KMS-11 (cell line): ENCODE measurements at regions not wholly inside any gene's neighbourhood (a gene's known extent, or its start where the extent isn't known, plus 50 kb on each side); places are given as distances from the start of the nearest gene placed in this dataset.

Source experiments
- H2AFZ ChIP-seq: fragments of 200-600 bp; sonication (generic); 2 replicates; pipeline ENCODE4 v1.6.1; 2016; ENCODE audit warnings: antibody characterized with exemption, mixed run types, low read depth
- H3K27ac ChIP-seq: fragments of 200-600 bp; sonication (generic); 2 replicates; pipeline ENCODE4 v1.6.1; 2016; ENCODE audit warnings: mild to moderate bottlenecking, mixed run types
- H3K27me3 ChIP-seq: fragments of 200-600 bp; sonication (generic); 2 replicates; pipeline ENCODE4 v1.6.1; 2017; ENCODE audit warnings: mild to moderate bottlenecking, low read depth, mixed run types, moderate library complexity; ENCODE audit not compliant: insufficient read depth
- H3K36me3 ChIP-seq: fragments of 200-600 bp; sonication (generic); 2 replicates; pipeline ENCODE4 v1.6.1; 2017; ENCODE audit warnings: mild to moderate bottlenecking, mixed run types; ENCODE audit not compliant: insufficient read depth
- H3K4me1 ChIP-seq: fragments of 200-600 bp; sonication (generic); 2 replicates; pipeline ENCODE4 v1.6.1; 2016; ENCODE audit warnings: mild to moderate bottlenecking, low read depth, mixed run types; ENCODE audit not compliant: poor library complexity, severe bottlenecking
- H3K4me2 ChIP-seq: fragments of 200-600 bp; sonication (generic); 2 replicates; pipeline ENCODE4 v1.7.0; 2016; ENCODE audit warnings: mild to moderate bottlenecking, mixed run types
- H3K4me3 ChIP-seq: fragments of 200-600 bp; sonication (generic); IDR thresholded peaks from 2 replicates; pipeline ENCODE4 v1.6.1; 2017; ENCODE audit warnings: low read depth, low read length, mixed read lengths; ENCODE audit not compliant: insufficient read depth
- H3K79me2 ChIP-seq: fragments of 200-600 bp; sonication (generic); 2 replicates; pipeline ENCODE4 v1.6.1; 2016; ENCODE audit warnings: low read depth, mixed run types; ENCODE audit not compliant: insufficient read depth
- H3K9ac ChIP-seq: fragments of 200-600 bp; sonication (generic); 2 replicates; pipeline ENCODE4 v1.6.1; 2016; ENCODE audit warnings: mild to moderate bottlenecking, mixed run types
- H4K20me1 ChIP-seq: fragments of 200-600 bp; sonication (generic); 2 replicates; pipeline ENCODE4 v1.6.1; 2016; ENCODE audit warnings: mild to moderate bottlenecking, mixed run types; ENCODE audit not compliant: insufficient read depth
- CTCF ChIP-seq: fragments of 200-600 bp; sonication (generic); conservative IDR thresholded peaks from 2 replicates; pipeline ENCODE4 v1.6.1; 2017; ENCODE audit warnings: low read depth, mild to moderate bottlenecking, antibody characterized with exemption, low read length, moderate library complexity, mixed read lengths

- Histone ChIP-seq H3K27me3 (no peaks in the 10 kb centered on the region), H3K36me3 (no peaks in the 10 kb centered on the region), H3K4me1 (no peaks in the 10 kb centered on the region), H3K27ac (no peak overlapping the region), H3K9ac (no peak overlapping the region), H4K20me1 (no peaks in the 10 kb centered on the region), H3K4me3 (no peak overlapping the region), H3K79me2 (no peaks in the 10 kb centered on the region), H3K4me2 (no peak overlapping the region), H2AFZ (no peak overlapping the region)
- TF ChIP-seq CTCF: no peak
Observed at GRCh38 chr6:63471654-63472053, 100.6 kb upstream of the LOC128125822 start.

GRCh38 chr6:63475707-63476106 is 96.6 kb upstream of the LOC128125822 start:
- Histone ChIP-seq H3K4me1 (no peaks in the 10 kb centered on the region), H3K27ac (no peak overlapping the region), H3K79me2 (no peaks in the 10 kb centered on the region), H3K36me3 (no peaks in the 10 kb centered on the region), H3K4me3 (no peak overlapping the region), H3K9ac (no peak overlapping the region), H2AFZ (no peak overlapping the region), H3K4me2 (no peak overlapping the region), H3K27me3 (no peaks in the 10 kb centered on the region), H4K20me1 (no peaks in the 10 kb centered on the region)
- TF ChIP-seq CTCF: no peak

GRCh38 chr6:63476302-63476701 is 96.0 kb upstream of the LOC128125822 start:
- Histone ChIP-seq H3K4me3 (no peak overlapping the region), H3K36me3 (no peaks in the 10 kb centered on the region), H3K79me2 (no peaks in the 10 kb centered on the region), H3K27me3 (no peaks in the 10 kb centered on the region), H3K4me2 (no peak overlapping the region), H3K27ac (no peak overlapping the region), H3K9ac (no peak overlapping the region), H3K4me1 (no peaks in the 10 kb centered on the region), H4K20me1 (no peaks in the 10 kb centered on the region), H2AFZ (no peak overlapping the region)
- no peak for TF ChIP-seq CTCF

GRCh38 chr6:63477422-63478040 is 94.7 kb upstream of the LOC128125822 start:
- Histone ChIP-seq H3K36me3 (no peaks in the 10 kb centered on the region), H3K4me2 (no peak overlapping the region), H3K4me1 (no peaks in the 10 kb centered on the region), H3K79me2 (no peaks in the 10 kb centered on the region), H3K4me3 (no peak overlapping the region), H4K20me1 (no peaks in the 10 kb centered on the region), H3K27me3 (no peaks in the 10 kb centered on the region), H3K9ac (no peak overlapping the region), H3K27ac (no peak overlapping the region), H2AFZ (no peak overlapping the region)
- no peak for TF ChIP-seq CTCF
